GM10266 (cell line): ENCODE measurements at regions not wholly inside any gene's neighbourhood (a gene's known extent, or its start where the extent isn't known, plus 50 kb on each side); places are given as distances from the start of the nearest gene placed in this dataset.

Experiments
- DNase-seq: peaks from one replicate; pipeline ENCODE4 v3.0.0; 2012; ENCODE audit errors: extremely low spot score
- TF ChIP-seq, protein P1 (sequence below): IDR thresholded peaks from 2 replicates; pipeline ENCODE4 v1.5.1; 2012; ENCODE audit warnings: mild to moderate bottlenecking, low read depth; ENCODE audit not compliant: control insufficient read depth, insufficient read depth; ENCODE audit errors: missing control alignments

DNA sequence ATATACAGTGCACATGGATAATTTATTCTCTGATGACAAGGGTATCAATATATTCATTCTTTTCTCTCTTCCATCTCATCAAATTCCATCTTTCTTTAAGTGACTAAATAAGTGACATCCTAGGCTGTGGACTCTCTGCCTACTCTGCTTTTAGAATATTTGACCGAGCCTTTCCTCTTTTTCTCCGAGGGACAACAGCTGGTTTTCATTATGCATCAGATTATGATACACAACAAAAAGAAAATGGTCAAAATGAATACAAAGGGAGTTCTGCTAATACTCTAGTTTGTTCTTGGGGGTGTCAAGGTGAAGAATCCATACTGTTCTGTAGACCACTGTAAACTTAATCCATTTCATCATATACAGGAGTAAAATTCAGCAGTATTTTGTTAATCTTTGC, 942.6 kb downstream of the KCNJ2 start:
- TF ChIP-seq, protein P1, sequence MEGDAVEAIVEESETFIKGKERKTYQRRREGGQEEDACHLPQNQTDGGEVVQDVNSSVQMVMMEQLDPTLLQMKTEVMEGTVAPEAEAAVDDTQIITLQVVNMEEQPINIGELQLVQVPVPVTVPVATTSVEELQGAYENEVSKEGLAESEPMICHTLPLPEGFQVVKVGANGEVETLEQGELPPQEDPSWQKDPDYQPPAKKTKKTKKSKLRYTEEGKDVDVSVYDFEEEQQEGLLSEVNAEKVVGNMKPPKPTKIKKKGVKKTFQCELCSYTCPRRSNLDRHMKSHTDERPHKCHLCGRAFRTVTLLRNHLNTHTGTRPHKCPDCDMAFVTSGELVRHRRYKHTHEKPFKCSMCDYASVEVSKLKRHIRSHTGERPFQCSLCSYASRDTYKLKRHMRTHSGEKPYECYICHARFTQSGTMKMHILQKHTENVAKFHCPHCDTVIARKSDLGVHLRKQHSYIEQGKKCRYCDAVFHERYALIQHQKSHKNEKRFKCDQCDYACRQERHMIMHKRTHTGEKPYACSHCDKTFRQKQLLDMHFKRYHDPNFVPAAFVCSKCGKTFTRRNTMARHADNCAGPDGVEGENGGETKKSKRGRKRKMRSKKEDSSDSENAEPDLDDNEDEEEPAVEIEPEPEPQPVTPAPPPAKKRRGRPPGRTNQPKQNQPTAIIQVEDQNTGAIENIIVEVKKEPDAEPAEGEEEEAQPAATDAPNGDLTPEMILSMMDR: no peak
- DNase-seq: no peak

DNA sequence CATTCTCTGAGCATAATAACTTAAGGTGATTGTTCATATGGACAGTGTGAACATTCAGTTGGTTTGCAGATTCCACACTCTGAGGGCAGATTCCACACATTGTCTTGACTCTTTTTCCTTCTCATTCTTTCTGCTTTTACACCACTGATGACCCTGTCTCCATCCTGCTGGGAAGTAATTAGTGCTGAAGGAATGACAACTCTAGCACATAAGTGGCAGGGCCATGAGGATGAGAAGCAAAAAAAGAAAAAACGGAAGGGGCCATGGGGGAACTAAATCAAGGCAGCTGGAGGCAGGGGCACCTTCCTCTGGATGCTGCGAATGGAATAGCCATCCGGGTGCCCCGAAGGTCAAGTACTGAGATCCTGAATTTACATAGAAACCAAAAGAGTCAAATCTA, 944.0 kb downstream of the KCNJ2 start:
- no peak for DNase-seq
- TF ChIP-seq, protein P1: no peak

DNA sequence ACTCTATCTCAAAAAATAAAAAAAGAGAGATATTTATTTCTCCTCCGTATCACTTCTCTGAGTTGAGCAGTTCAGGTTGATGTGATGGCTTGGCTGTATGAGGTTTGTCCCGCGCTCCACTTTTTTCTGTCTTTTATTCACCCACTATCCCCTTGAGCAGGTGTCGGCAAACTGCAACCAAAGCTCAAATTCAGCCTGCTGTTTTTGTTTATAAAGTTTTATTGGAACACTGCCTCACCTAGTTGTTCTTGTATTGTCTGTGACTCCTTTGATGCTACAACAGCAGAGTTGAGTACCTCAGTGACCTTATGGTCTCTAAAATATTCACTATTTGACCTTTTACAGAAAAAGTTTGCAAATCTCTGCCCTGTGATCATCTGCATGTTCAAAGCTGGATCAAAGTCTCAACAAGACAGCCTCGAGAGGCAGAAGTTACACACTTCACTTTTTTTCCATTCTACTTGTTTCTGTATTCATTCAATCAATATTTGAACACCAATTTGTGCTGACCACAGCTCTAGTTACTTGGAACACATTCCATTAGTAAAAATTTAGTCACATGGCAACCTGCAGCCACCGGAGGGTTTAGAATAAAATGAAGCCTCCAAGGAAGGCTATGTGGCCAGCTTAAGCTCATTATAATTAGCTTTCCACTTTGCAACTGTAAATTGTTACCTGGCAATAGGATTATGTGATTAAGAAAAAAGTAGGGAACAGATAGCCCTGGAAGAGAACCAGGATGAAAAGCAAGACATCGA, 945.8 kb downstream of the KCNJ2 start:
- TF ChIP-seq, protein P1: no peak
- no peak for DNase-seq

DNA sequence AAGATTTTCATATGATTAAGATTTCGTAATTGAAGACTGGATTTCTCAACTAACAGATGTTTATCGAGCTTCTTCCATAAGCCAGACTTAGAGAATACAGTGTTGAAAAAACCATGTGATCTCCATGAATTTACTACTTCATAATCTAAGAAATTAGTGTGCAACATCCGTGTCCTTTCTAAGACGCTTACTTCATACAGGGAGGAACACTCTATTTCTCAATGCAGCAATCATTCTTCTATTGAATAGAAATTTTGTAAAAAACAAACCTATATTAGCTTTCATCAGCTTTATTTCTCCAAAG, 946.3 kb downstream of the KCNJ2 start:
- TF ChIP-seq, protein P1: no peak
- no peak for DNase-seq

DNA sequence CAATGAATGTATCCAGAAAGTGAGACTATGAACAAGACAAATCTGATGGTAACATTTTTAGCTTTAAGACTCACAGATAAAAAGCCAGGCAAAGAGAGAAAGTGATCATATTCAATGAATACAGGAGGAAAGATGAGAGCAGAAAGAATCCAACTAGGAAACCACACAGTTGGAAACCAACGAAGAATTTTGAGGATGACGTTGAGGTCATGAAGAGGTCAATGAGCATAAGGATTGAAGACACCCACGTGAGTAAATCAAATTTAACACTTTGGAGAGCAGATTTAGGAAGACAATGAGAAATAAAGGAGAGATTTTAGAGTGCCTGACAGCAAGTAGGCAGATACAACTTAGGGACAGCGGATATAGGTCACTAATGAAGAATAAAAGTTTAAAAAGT, 948.1 kb downstream of the KCNJ2 start:
- DNase-seq: no peak
- TF ChIP-seq, protein P1: no peak

DNA sequence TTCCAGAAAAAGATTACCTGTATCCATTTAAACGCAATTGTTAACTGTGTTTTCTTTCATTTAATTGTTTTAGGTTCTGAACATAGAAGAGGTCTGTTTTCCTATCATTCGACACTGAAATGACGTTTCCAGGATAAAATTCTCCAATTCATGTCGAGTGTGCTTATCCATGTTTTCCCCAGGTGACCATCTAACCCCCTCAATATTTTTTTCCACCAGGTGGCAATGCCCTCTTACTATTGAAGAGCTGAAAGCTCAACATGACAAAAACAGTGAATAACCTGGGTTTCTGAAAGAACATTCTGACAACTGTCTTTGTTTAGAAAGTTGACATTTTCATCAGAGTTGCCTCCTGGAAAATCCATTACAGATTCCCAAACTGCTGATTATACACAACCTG, 948.7 kb downstream of the KCNJ2 start:
- TF ChIP-seq, protein P1: no peak

DNA sequence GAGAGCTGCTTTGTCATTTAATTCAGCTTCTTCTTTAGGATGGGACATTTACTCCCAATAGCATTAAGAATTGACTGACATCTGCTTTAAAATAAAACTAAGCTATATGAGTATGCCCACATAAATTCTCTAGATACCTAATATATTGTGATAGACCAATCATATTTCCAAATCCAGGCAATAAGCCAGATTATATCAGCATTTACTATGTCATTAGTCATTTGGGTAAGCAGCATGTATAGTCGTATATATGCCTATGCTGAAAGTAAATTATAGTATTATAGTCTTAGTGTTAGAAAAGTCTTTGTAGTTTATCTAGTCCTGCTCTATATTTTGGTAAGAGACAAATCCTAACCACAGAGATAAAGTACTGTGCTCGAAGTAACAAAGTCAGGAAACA, 958.1 kb downstream of the KCNJ2 start:
- TF ChIP-seq, protein P1: no peak
- no peak for DNase-seq

More for the DNA sequence above, 948.7 kb downstream of the KCNJ2 start:
- DNase-seq: no peak
